ENCODE measurements at regions not wholly inside any gene's neighbourhood (a gene's known extent, or its start where the extent isn't known, plus 50 kb on each side); places are given as distances from the start of the nearest gene placed in this dataset.

- Histone ChIP-seq H3K4me3 (ENCODE audit: low read length) (no peak overlapping the region), H3K27me3 (ENCODE audit: control insufficient read depth, insufficient read depth, low read length) (no peaks in the 10 kb centered on the region), H3K9ac (ENCODE audit: low read length) (no peak overlapping the region), H3K27ac (ENCODE audit: low read depth, low read length) (no peak overlapping the region), H3K36me3 (ENCODE audit: control insufficient read depth, insufficient read depth, low read length) (no peaks in the 10 kb centered on the region), H3K4me1 (ENCODE audit: control insufficient read depth, insufficient read depth, low read length) (no peaks in the 10 kb centered on the region)
Observed at GRCh38 chr18:46350598-46351159, 246.5 kb downstream of the HAUS1 start.

- Histone ChIP-seq H3K27me3 (ENCODE audit: control insufficient read depth, insufficient read depth, low read length) (no peaks in the 10 kb centered on the region), H3K9ac (ENCODE audit: low read length) (no peak overlapping the region), H3K4me1 (ENCODE audit: control insufficient read depth, insufficient read depth, low read length) (peaks cover 2% of the 10 kb centered on the region)
Observed at GRCh38 chr18:46352520-46353250, 248.5 kb downstream of the HAUS1 start.

GRCh38 chr18:46353460-46353859, 249.3 kb downstream of the HAUS1 start:
- Histone ChIP-seq H3K4me3 (ENCODE audit: low read length) (no peak overlapping the region), H3K4me1 (ENCODE audit: control insufficient read depth, insufficient read depth, low read length) (peaks cover 2% of the 10 kb centered on the region), H3K27ac (ENCODE audit: low read depth, low read length) (no peak overlapping the region), H3K36me3 (ENCODE audit: control insufficient read depth, insufficient read depth, low read length) (no peaks in the 10 kb centered on the region), H3K9ac (ENCODE audit: low read length) (no peak overlapping the region), H3K27me3 (ENCODE audit: control insufficient read depth, insufficient read depth, low read length) (no peaks in the 10 kb centered on the region)

More at GRCh38 chr18:46352520-46353250, 248.5 kb downstream of the HAUS1 start:
- no peaks in the 10 kb centered on the region for H3K36me3 ChIP-seq (ENCODE audit: control insufficient read depth, insufficient read depth, low read length)
- no peak overlapping the region for H3K4me3 ChIP-seq (ENCODE audit: low read length)
- no peak overlapping the region for H3K27ac ChIP-seq (ENCODE audit: low read depth, low read length)

- Histone ChIP-seq H3K9ac (ENCODE audit: low read length) (no peak overlapping the region), H3K27ac (ENCODE audit: low read depth, low read length) (peak overlapping the region; percentile 0), H3K4me3 (ENCODE audit: low read length) (no peak overlapping the region), H3K4me1 (ENCODE audit: control insufficient read depth, insufficient read depth, low read length) (peaks cover 2% of the 10 kb centered on the region), H3K36me3 (ENCODE audit: control insufficient read depth, insufficient read depth, low read length) (no peaks in the 10 kb centered on the region), H3K27me3 (ENCODE audit: control insufficient read depth, insufficient read depth, low read length) (no peaks in the 10 kb centered on the region)
Observed at GRCh38 chr18:46356278-46357033, 252.3 kb downstream of the HAUS1 start.

- no peak overlapping the region for H3K9ac ChIP-seq (ENCODE audit: low read length)
- peaks cover 2% of the 10 kb centered on the region for H3K4me1 ChIP-seq (ENCODE audit: control insufficient read depth, insufficient read depth, low read length)
- no peak overlapping the region for H3K4me3 ChIP-seq (ENCODE audit: low read length)
Observed at GRCh38 chr18:46360102-46360699, 256.0 kb downstream of the HAUS1 start.

GRCh38 chr18:46360866-46361265, 256.7 kb downstream of the HAUS1 start:
- H3K36me3 ChIP-seq (ENCODE audit: control insufficient read depth, insufficient read depth, low read length), result no peaks in the 10 kb centered on the region
- no peak overlapping the region for H3K4me3 ChIP-seq (ENCODE audit: low read length)
- H3K27me3 ChIP-seq (ENCODE audit: control insufficient read depth, insufficient read depth, low read length), result no peaks in the 10 kb centered on the region
- no peak overlapping the region for H3K9ac ChIP-seq (ENCODE audit: low read length)
- H3K27ac ChIP-seq (ENCODE audit: low read depth, low read length), result no peak overlapping the region
- H3K4me1 ChIP-seq (ENCODE audit: control insufficient read depth, insufficient read depth, low read length), result peaks cover 2% of the 10 kb centered on the region

More at GRCh38 chr18:46360102-46360699, 256.0 kb downstream of the HAUS1 start:
- Histone ChIP-seq H3K27me3 (ENCODE audit: control insufficient read depth, insufficient read depth, low read length) (no peaks in the 10 kb centered on the region), H3K36me3 (ENCODE audit: control insufficient read depth, insufficient read depth, low read length) (no peaks in the 10 kb centered on the region), H3K27ac (ENCODE audit: low read depth, low read length) (no peak overlapping the region)

- Histone ChIP-seq H3K27me3 (ENCODE audit: control insufficient read depth, insufficient read depth, low read length) (no peaks in the 10 kb centered on the region), H3K4me3 (ENCODE audit: low read length) (no peak overlapping the region), H3K36me3 (ENCODE audit: control insufficient read depth, insufficient read depth, low read length) (no peaks in the 10 kb centered on the region), H3K27ac (ENCODE audit: low read depth, low read length) (no peak overlapping the region), H3K9ac (ENCODE audit: low read length) (no peak overlapping the region), H3K4me1 (ENCODE audit: control insufficient read depth, insufficient read depth, low read length) (no peaks in the 10 kb centered on the region)
Observed at GRCh38 chr18:46362533-46362932, 258.3 kb downstream of the HAUS1 start.

GRCh38 chr18:46364048-46364447, 259.9 kb downstream of the HAUS1 start:
- H3K4me3 ChIP-seq (ENCODE audit: low read length), result no peak overlapping the region
- H3K36me3 ChIP-seq (ENCODE audit: control insufficient read depth, insufficient read depth, low read length), result no peaks in the 10 kb centered on the region
- H3K9ac ChIP-seq (ENCODE audit: low read length), result no peak overlapping the region
- H3K27me3 ChIP-seq (ENCODE audit: control insufficient read depth, insufficient read depth, low read length), result no peaks in the 10 kb centered on the region
- no peaks in the 10 kb centered on the region for H3K4me1 ChIP-seq (ENCODE audit: control insufficient read depth, insufficient read depth, low read length)
- no peak overlapping the region for H3K27ac ChIP-seq (ENCODE audit: low read depth, low read length)

- Histone ChIP-seq H3K27me3 (ENCODE audit: control insufficient read depth, insufficient read depth, low read length) (no peaks in the 10 kb centered on the region), H3K4me3 (ENCODE audit: low read length) (no peak overlapping the region), H3K36me3 (ENCODE audit: control insufficient read depth, insufficient read depth, low read length) (no peaks in the 10 kb centered on the region), H3K27ac (ENCODE audit: low read depth, low read length) (no peak overlapping the region), H3K9ac (ENCODE audit: low read length) (no peak overlapping the region), H3K4me1 (ENCODE audit: control insufficient read depth, insufficient read depth, low read length) (no peaks in the 10 kb centered on the region)
Observed at GRCh38 chr18:46366201-46366600, 262.0 kb downstream of the HAUS1 start.

GRCh38 chr18:46366751-46367376, 262.7 kb downstream of the HAUS1 start:
- no peak overlapping the region for H3K27ac ChIP-seq (ENCODE audit: low read depth, low read length)
- no peaks in the 10 kb centered on the region for H3K4me1 ChIP-seq (ENCODE audit: control insufficient read depth, insufficient read depth, low read length)
- no peaks in the 10 kb centered on the region for H3K27me3 ChIP-seq (ENCODE audit: control insufficient read depth, insufficient read depth, low read length)
- H3K36me3 ChIP-seq (ENCODE audit: control insufficient read depth, insufficient read depth, low read length), result no peaks in the 10 kb centered on the region
- no peak overlapping the region for H3K4me3 ChIP-seq (ENCODE audit: low read length)
- H3K9ac ChIP-seq (ENCODE audit: low read length), result no peak overlapping the region

GRCh38 chr18:46369323-46369722, 265.1 kb downstream of the HAUS1 start:
- Histone ChIP-seq H3K9ac (ENCODE audit: low read length) (no peak overlapping the region), H3K36me3 (ENCODE audit: control insufficient read depth, insufficient read depth, low read length) (no peaks in the 10 kb centered on the region), H3K4me3 (ENCODE audit: low read length) (no peak overlapping the region), H3K27ac (ENCODE audit: low read depth, low read length) (no peak overlapping the region), H3K4me1 (ENCODE audit: control insufficient read depth, insufficient read depth, low read length) (no peaks in the 10 kb centered on the region), H3K27me3 (ENCODE audit: control insufficient read depth, insufficient read depth, low read length) (no peaks in the 10 kb centered on the region)

- H3K9ac ChIP-seq (ENCODE audit: low read length), result no peak overlapping the region
Observed at GRCh38 chr18:46370898-46371297, 266.7 kb downstream of the HAUS1 start.

More at GRCh38 chr18:46370898-46371297, 266.7 kb downstream of the HAUS1 start:
- no peak overlapping the region for H3K27ac ChIP-seq (ENCODE audit: low read depth, low read length)
- H3K27me3 ChIP-seq (ENCODE audit: control insufficient read depth, insufficient read depth, low read length), result no peaks in the 10 kb centered on the region
- no peaks in the 10 kb centered on the region for H3K36me3 ChIP-seq (ENCODE audit: control insufficient read depth, insufficient read depth, low read length)
- H3K4me1 ChIP-seq (ENCODE audit: control insufficient read depth, insufficient read depth, low read length), result no peaks in the 10 kb centered on the region
- no peak overlapping the region for H3K4me3 ChIP-seq (ENCODE audit: low read length)
